ENCODE measurements at regions not wholly inside any gene's neighbourhood (a gene's known extent, or its start where the extent isn't known, plus 50 kb on each side); places are given as distances from the start of the nearest gene placed in this dataset.
"Not testable (repeated sequence)": the region's sequence is repeated elsewhere in the genome, so short reads cannot be mapped to it uniquely, and the experiment has no call there.

DNA sequence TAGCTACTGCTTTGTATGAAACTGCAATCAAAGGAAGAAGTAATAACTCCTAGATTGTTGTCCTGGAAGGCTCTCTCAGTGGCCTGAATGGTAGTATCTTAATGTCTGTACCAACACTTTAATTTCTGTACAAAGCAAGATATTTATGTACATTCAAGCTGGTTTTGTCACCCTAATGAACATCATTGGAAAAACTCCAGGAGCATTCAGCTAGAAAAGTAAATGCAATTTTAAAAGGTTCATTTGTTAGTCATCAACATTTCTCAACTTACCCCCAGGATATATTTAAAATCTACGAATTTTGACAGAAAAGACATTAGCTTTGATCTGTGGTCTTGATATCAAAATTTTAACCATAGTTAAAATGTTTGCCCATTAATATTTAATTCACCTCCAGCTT is 80.0 kb upstream of the FGF13 start:
- POLR2A ChIA-PET = no interaction called here
- no peak for DNase-seq (ENCODE audit: extremely low spot score)
- CTCF ChIA-PET = no interaction called here
- TF ChIP-seq SUZ12 (IDR thresholded peaks at IDR 0.05) (no peak), ELF4 (IDR thresholded peaks at IDR 0.05) (no peak), FOXA1 (IDR thresholded peaks at IDR 0.05) (no peak)
- TF ChIP-seq, protein P1, sequence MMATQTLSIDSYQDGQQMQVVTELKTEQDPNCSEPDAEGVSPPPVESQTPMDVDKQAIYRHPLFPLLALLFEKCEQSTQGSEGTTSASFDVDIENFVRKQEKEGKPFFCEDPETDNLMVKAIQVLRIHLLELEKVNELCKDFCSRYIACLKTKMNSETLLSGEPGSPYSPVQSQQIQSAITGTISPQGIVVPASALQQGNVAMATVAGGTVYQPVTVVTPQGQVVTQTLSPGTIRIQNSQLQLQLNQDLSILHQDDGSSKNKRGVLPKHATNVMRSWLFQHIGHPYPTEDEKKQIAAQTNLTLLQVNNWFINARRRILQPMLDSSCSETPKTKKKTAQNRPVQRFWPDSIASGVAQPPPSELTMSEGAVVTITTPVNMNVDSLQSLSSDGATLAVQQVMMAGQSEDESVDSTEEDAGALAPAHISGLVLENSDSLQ (IDR thresholded peaks at IDR 0.05) = no peak

DNA sequence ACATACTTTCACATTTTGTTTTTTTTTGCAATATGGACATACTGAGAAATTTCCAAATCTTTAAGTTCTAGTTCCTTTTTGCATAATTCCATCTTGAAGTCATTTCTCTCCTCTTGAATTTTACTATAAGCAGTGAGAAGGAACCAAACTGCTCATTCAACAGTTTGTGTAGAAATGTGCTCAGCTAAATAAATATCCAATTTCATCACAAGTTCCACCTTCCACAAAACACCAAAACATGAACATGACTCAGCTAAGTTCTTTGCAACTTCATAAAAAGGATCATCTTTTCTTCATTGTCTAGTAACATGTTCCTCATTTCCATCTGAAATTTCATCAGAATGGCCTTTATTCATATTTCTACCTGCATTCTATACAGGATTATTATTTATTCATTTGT is 77.3 kb upstream of the FGF13 start:
- no peak for DNase-seq (ENCODE audit: extremely low spot score)
- TF ChIP-seq BHLHE40 (IDR thresholded peaks at IDR 0.05; ENCODE audit: borderline replicate concordance) = no peak
- no peak for TF ChIP-seq SUZ12 (IDR thresholded peaks at IDR 0.05)
- no peak for TF ChIP-seq ZNF384 (IDR thresholded peaks at IDR 0.05)
- no peak for TF ChIP-seq FOXM1 (IDR thresholded peaks at IDR 0.05; ENCODE audit: borderline replicate concordance)
- TF ChIP-seq, protein P1 (IDR thresholded peaks at IDR 0.05) = no peak
- TF ChIP-seq CTBP1 (IDR thresholded peaks at IDR 0.05; ENCODE audit: borderline replicate concordance) = no peak
- TF ChIP-seq ARNT (IDR thresholded peaks at IDR 0.05) = no peak
- no peak for TF ChIP-seq FOXA1 (IDR thresholded peaks at IDR 0.05)
- TF ChIP-seq L3MBTL2 (conservative IDR thresholded peaks at IDR 0.05) = no peak
- ChIA-PET POLR2A (no interaction called here), CTCF (no interaction called here)

DNA sequence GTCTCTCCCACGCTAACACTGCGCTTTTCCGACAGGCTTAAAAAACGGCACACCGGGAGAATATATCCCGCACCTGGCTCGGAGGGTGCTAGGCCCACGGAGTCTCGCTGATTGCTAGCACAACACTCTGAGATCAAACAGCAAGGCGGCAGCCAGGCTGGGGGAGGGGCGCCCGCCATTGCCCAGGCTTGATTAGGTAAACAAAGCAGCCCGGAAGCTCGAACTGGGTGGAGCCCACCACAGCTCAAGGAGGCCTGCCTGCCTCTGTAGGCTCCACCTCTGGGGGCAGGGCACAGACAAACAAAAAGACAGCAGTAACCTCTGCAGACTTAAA is 67.0 kb upstream of the FGF13 start:
- CTCF ChIA-PET; POLR2A ChIA-PET; DNase-seq (ENCODE audit: extremely low spot score): not testable (repeated sequence)

DNA sequence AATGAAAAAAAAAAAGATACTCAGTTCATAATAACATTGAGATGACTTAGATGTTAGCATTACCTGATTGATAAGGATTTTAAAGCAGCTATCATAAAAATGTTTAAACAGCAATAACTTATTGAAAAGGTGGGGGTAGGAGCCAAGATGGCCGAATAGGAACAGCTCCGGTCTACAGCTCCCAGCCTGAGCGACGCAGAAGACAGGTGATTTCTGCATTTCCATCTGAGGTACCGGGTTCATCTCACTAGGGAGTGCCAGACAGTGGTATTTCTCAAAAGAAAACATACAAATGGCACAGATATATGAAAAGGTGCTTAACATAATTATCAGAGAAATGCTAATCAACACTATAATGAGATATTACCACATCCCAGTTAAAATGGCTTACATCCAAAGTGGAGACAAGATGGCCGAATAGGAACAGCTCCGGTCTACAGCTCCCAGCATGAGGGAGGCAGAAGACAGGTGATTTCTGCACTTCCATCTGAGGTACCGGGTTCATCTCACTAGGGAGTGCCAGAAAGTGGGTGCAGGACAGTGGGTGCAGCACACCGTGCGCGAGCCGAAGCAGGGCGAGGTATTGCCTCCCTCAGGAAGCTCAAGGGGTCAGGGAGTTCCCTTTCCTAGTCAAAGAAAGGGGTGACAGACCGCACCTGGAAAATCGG is 66.5 kb upstream of the FGF13 start:
- POLR2A ChIA-PET = not testable (repeated sequence)

GRCh38 chrX:138777230-138777629 is 65.7 kb upstream of the FGF13 start:
- CTCF ChIA-PET = no interaction called here
- TF ChIP-seq L3MBTL2 (conservative IDR thresholded peaks at IDR 0.05) (no peak), NFRKB (IDR thresholded peaks at IDR 0.05) (no peak), SUZ12 (IDR thresholded peaks at IDR 0.05) (no peak), ELF4 (IDR thresholded peaks at IDR 0.05) (no peak), FOXK2 (IDR thresholded peaks at IDR 0.05) (no peak), LEF1 (IDR thresholded peaks at IDR 0.05; ENCODE audit: borderline replicate concordance) (no peak)
- no peak for DNase-seq (ENCODE audit: extremely low spot score)
- POLR2A ChIA-PET = no interaction called here

More for the DNA sequence above, 66.5 kb upstream of the FGF13 start:
- DNase-seq (ENCODE audit: extremely low spot score); CTCF ChIA-PET: not testable (repeated sequence)

DNA sequence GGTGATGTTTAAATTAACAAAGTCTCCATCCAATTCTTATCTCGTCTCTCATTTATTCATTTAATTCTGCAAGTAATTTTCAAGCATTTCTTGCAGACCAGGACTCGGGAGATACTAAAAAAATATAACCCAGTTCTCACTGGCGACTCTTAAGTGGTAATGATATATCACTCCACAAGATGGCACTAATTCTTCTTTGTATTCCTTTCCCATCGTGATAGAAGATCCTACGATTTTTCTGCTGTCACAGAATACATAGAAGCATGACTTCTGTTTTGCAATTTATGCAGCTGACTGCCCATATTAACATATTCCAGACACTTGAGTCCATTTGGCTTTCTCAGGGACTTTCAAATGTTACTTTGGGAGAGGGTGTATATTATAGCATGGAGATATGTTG is 64.0 kb upstream of the FGF13 start:
- no peak for TF ChIP-seq LEF1 (IDR thresholded peaks at IDR 0.05; ENCODE audit: borderline replicate concordance)
- TF ChIP-seq ELF4 (IDR thresholded peaks at IDR 0.05) = no peak
- no peak for TF ChIP-seq FOXA1 (IDR thresholded peaks at IDR 0.05)
- TF ChIP-seq FOXK2 (IDR thresholded peaks at IDR 0.05) = no peak
- no peak for TF ChIP-seq ZNF384 (IDR thresholded peaks at IDR 0.05)
- no peak for TF ChIP-seq SUZ12 (IDR thresholded peaks at IDR 0.05)
- TF ChIP-seq L3MBTL2 (conservative IDR thresholded peaks at IDR 0.05) = no peak
- TF ChIP-seq NFRKB (IDR thresholded peaks at IDR 0.05) = no peak
- no peak for TF ChIP-seq HDGF (IDR thresholded peaks at IDR 0.05; ENCODE audit: borderline replicate concordance)
- no peak for TF ChIP-seq SP1 (IDR thresholded peaks at IDR 0.05)
- TF ChIP-seq, protein P1 (IDR thresholded peaks at IDR 0.05) = no peak
- TF ChIP-seq TARDBP (IDR thresholded peaks at IDR 0.05) = no peak
- no peak for TF ChIP-seq ARNT (IDR thresholded peaks at IDR 0.05)
- no peak for TF ChIP-seq FOXM1 (IDR thresholded peaks at IDR 0.05; ENCODE audit: borderline replicate concordance)
- no peak for TF ChIP-seq CTBP1 (IDR thresholded peaks at IDR 0.05; ENCODE audit: borderline replicate concordance)
- no peak for TF ChIP-seq BHLHE40 (IDR thresholded peaks at IDR 0.05; ENCODE audit: borderline replicate concordance)
- ChIA-PET POLR2A (no interaction called here), CTCF (interaction anchor here (0.7 kb wide), 1 partner anchor 746 kb away, joined by 3 read pairs; no protein-coding TSS in a partner anchor)
- DNase-seq (ENCODE audit: extremely low spot score) = peak; percentile 24

DNA sequence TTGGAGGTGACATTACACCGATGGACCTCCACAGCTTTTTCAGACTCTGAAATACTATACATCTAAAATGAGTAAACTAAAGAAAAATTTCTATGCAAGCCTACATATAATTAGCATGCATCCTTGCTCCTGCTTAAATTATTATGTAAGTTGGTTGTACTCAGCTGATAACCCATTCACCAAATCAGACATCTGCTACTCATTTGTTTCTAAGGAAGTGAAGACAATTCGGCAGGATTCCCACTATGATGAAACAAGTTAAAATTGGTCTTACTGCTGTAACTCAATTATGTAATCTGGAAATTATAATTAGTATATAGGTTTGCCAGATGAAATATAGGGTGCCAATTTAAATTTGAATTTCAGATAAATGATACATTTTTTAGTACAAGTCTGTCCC is 59.5 kb upstream of the FGF13 start:
- TF ChIP-seq SP1 (IDR thresholded peaks at IDR 0.05) (no peak), SUZ12 (IDR thresholded peaks at IDR 0.05) (no peak), ARNT (IDR thresholded peaks at IDR 0.05) (no peak), FOXA1 (IDR thresholded peaks at IDR 0.05) (no peak), L3MBTL2 (conservative IDR thresholded peaks at IDR 0.05) (no peak), ZNF384 (IDR thresholded peaks at IDR 0.05) (no peak), BHLHE40 (IDR thresholded peaks at IDR 0.05; ENCODE audit: borderline replicate concordance) (no peak), ELF4 (IDR thresholded peaks at IDR 0.05) (no peak), HDGF (IDR thresholded peaks at IDR 0.05; ENCODE audit: borderline replicate concordance) (no peak), CTBP1 (IDR thresholded peaks at IDR 0.05; ENCODE audit: borderline replicate concordance) (no peak), FOXM1 (IDR thresholded peaks at IDR 0.05; ENCODE audit: borderline replicate concordance) (no peak), FOXK2 (IDR thresholded peaks at IDR 0.05) (no peak), LEF1 (IDR thresholded peaks at IDR 0.05; ENCODE audit: borderline replicate concordance) (no peak), TARDBP (IDR thresholded peaks at IDR 0.05) (no peak), NFRKB (IDR thresholded peaks at IDR 0.05) (no peak)
- TF ChIP-seq, protein P1 (IDR thresholded peaks at IDR 0.05) = no peak
- ChIA-PET CTCF (no interaction called here), POLR2A (no interaction called here)
- DNase-seq (ENCODE audit: extremely low spot score) = no peak
